Body of pancreas (tissue), 4 donors: ENCODE measurements at regions not wholly inside any gene's neighbourhood (a gene's known extent, or its start where the extent isn't known, plus 50 kb on each side); places are given as distances from the start of the nearest gene placed in this dataset.
"Not testable (repeated sequence)": the region's sequence is repeated elsewhere in the genome, so short reads cannot be mapped to it uniquely, and the experiment has no call there.

Source experiments
- ATAC-seq: fragments of 150-250 bp; one replicate; pipeline ENCODE4 v1.9.1; 2016
- DNase-seq, 4 donors: peaks; one replicate each; pipeline ENCODE4 v3.0.0-alpha.2; 2019
- H3K27ac ChIP-seq, 4 donors: fragments of 200-600 bp; sonication (generic); 1 replicate in 3 of 4; 2 replicates in 1 of 4; pipeline versions ENCODE4 v1.5.1 to v1.6.1; 2016 to 2019; ENCODE audit warnings: mild to moderate bottlenecking in 1 of 4, mixed read lengths in 1 of 4, moderate library complexity in 1 of 4
- H3K27me3 ChIP-seq, 2 donors: fragments of 200-600 bp; sonication (generic); one replicate each; pipeline ENCODE4 v1.6.0; 2016; ENCODE audit warnings: mild to moderate bottlenecking in 1 of 2
- H3K36me3 ChIP-seq, 2 donors: fragments of 200-600 bp; sonication (generic); replicated peaks in 1 of 2; 2 replicates each; pipeline ENCODE4 v1.5.1; 2016; ENCODE audit warnings: low read depth in 2 of 2; ENCODE audit not compliant: insufficient read depth in 1 of 2
- H3K4me1 ChIP-seq: fragments of 200-600 bp; sonication (generic); one replicate; pipeline ENCODE4 v1.6.0; 2016
- H3K4me3 ChIP-seq, 2 donors: fragments of 200-600 bp; sonication (generic); 1 replicate in 1 of 2; 2 replicates in 1 of 2; pipeline ENCODE4 v1.5.1; 2016 to 2019
- H3K9me3 ChIP-seq, 3 donors: fragments of 200-600 bp; sonication (generic); 1 replicate in 2 of 3; 2 replicates in 1 of 3; pipeline ENCODE4 v1.5.1; 2016
- WGBS, 2 donors: methylation state at CpG; one replicate each; pipeline ENCODE4 v1.1.5; 2017; 5-methylcytosine and 5-hydroxymethylcytosine counted together
- intact Hi-C: fragments of 100-400 bp; cut with DNase I; formaldehyde crosslinking; loops from one replicate; pipeline ENCODE4 v1.15.1; 2023

GRCh38 chr5:181473483-181473882, 106.4 kb downstream of the OR4F3 start:
- not testable (repeated sequence) for H3K4me1 ChIP-seq

More at GRCh38 chr5:181473483-181473882, 106.4 kb downstream of the OR4F3 start:
- H3K27ac ChIP-seq, ATAC-seq, H3K27me3 ChIP-seq, H3K9me3 ChIP-seq, H3K36me3 ChIP-seq, intact Hi-C loops, H3K4me3 ChIP-seq: not testable (repeated sequence)
- DNase-seq = peak in 1 of 4 donors; percentile 0
- WGBS, 2 donors = 35 to 38% methylated on average over 5 of the region's 5 CpGs
